ENCODE measurements at regions not wholly inside any gene's neighbourhood (a gene's known extent, or its start where the extent isn't known, plus 50 kb on each side); places are given as distances from the start of the nearest gene placed in this dataset.

- peak; percentile 23 for DNase-seq
Measured at GRCh38 chr7:21251151-21251800, 176.6 kb upstream of the SP4 start.

GRCh38 chr7:21253740-21254687 is 173.9 kb upstream of the SP4 start:
- DNase-seq, result peak; percentile 96

DNA sequence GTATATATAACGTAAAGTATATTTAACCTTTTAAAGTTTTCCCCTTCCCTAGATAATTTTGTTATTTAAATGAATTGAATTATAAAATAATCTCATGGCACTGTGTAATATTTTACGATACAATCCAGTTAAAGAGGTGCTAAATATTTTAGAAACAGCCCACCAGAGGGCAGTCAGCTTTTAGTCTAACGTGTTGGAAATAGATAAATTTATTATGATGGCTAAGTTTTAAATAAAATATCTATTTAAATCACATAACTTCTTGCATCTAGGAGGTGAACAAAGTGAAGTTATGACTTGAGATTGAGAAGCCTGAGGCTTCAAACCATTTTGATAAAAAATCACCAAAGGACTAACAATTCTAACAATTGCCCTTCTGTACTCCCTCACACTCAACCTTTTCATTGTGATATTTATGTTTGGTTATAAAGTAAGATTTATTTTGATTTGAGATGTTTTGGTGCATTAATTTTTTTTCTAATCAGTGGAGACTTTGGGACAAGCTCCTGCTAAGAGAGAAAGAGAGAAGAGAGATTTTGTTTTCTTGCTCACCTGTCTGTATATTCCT is 171.5 kb upstream of the SP4 start:
- peak; percentile 80 for DNase-seq

DNA sequence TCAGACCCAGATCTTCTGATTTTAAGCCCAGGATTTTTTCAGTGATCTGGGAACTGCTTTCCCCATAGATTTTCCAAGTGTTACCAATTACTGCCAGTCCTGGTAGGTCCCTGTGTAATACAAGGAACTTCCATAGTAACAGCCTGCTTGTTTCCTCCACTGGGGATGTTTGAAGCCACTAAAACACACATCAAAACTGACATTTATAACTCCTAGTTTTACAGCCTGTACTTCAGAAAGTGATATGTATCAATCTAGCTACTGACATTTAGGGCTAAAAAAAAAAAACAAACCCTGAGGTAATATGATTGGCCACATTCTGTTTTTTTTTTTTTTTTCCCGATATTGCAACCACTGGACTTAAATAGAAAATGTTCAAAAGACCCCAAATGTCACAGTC is 166.9 kb upstream of the SP4 start:
- no peak for DNase-seq

DNA sequence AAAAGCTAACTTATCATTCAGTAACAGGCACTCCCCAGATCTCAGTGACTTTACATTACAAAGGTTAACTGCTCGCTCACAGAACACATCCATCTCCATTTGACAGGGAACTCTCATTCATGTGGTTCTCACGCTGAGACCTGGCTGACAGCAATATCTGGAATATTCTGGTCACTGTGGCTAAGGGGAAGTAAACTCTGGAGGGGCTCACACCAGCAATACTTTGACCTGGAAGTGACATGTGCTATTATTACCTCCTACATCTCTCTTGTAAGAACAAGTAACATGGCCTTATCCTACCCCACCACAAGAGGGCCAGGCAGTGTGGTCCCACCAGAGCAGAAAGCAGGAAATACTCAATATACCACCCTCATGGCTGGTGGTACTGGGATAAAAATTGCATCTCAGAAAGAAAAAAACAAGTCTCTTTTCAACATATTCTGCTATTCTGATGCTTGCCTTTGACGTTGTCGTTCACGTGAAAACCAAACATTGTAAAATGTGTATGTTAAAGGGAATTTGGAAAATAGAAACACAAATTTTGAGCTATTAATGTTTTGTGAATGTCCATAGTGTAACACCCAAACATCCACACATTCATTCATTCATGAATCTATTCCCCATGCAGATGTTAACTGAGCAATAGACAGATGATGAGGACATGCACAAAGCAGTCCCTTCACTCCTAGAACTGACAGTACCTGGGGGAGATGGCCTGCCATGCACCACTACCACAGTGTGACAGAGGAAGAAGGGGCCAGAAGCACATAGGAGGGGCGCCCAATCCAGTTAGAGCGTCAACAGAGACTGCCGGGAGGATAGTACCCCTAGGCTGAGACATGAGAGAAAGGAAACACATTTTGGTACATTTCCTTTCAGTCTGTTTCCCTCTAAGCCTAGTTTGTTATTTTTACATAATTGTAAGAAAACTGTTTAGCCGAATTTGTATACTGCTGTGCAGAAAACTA is 166.0 kb upstream of the SP4 start:
- peak; percentile 52 for DNase-seq

- DNase-seq, result no peak
Measured at GRCh38 chr7:21269021-21269420, 158.9 kb upstream of the SP4 start.

GRCh38 chr7:21276471-21277035 is 151.3 kb upstream of the SP4 start:
- no peak for DNase-seq

DNA sequence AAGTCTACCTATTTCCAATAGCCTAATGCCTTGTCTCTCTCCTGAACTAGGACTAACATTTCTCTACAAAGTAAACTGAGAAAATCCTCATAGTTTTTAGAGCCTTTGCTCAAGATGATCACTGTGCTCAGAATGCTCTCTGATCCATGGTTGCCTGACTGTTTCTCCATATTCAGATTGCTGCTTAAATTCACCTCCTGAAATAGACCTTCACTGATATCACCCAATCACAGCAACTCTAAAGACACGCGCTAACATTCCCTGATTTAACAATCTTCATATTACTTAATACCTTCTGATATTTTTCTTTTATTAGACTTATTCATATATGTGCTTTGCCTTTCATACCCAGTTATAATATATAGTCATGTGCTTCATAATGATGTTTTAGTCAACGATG is 148.9 kb upstream of the SP4 start:
- DNase-seq, result no peak

- no peak for DNase-seq
Measured at GRCh38 chr7:21281193-21281592, 146.7 kb upstream of the SP4 start.

GRCh38 chr7:21293771-21294170 is 134.1 kb upstream of the SP4 start:
- DNase-seq, result no peak

DNA sequence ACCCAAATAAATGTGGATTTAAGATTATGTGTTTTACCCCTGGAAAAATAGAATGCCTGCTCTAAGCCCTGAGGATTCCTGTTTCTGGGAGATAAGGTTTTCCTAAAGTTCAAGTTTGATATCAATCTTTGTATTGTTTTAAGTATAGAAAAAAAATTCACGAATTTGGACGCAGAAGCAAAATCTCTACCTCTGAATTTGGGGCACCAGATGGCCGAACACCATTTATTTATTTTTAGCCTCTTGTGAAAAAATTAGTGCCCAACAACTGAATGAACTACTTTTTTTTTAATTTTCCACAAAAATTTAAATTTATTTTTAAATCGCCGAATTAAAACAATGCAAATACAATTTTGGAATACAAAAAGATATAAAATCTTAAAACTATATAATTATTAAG is 128.1 kb upstream of the SP4 start:
- no peak for DNase-seq

DNA sequence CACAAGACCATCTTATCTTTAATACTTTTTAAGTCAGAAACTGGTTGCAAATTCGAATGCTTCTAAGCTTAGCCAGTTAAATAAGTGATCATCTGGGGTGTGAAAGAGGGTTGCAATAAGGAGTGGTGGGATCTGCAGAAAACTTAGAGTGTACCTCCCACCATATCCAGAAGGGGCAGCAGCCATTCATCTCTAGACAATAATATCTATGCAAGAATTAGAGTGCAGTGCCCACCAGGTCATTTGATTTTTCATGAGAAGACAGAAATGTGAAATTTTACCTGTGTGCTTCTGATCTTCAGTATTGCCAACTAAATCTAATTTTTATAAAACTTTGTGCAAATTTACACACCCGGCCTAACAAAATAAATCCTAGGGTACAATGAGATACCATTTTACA is 127.2 kb upstream of the SP4 start:
- DNase-seq, result no peak

DNA sequence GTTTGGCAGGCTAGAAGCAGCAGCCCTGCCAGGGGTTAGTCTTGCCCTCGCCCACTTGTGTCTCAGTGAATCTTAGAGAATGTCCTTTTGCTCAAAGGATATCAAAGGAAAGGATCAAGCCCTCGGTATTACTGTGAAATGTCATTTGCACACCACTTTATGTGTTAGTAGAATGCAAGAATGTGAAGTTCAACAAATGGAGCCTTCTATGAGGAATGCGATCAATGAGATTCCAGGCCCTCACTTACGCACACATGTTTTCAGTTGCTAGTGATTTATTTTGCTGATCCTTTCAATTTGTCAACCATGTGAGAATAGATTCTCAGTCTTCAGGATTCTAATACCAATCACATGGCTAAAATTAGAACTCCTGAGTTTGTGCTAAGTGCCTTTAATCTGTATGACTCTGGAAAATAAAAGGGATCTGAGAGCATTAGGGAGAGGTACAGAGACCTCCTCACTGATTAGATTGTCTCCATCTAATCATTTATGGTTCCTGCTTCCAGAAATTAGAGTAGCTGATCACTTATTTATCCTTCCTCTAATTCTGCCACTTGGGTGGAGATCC is 123.0 kb upstream of the SP4 start:
- DNase-seq, result peak; percentile 17

- no peak for DNase-seq
Measured at GRCh38 chr7:21305455-21306235, 122.2 kb upstream of the SP4 start.

GRCh38 chr7:21314954-21315353 is 112.9 kb upstream of the SP4 start:
- DNase-seq, result no peak

- DNase-seq, result peak; percentile 75
Measured at GRCh38 chr7:21317966-21318915, 109.6 kb upstream of the SP4 start.

- peak; percentile 66 for DNase-seq
Measured at GRCh38 chr7:21318916-21319270, 109.0 kb upstream of the SP4 start.

DNA sequence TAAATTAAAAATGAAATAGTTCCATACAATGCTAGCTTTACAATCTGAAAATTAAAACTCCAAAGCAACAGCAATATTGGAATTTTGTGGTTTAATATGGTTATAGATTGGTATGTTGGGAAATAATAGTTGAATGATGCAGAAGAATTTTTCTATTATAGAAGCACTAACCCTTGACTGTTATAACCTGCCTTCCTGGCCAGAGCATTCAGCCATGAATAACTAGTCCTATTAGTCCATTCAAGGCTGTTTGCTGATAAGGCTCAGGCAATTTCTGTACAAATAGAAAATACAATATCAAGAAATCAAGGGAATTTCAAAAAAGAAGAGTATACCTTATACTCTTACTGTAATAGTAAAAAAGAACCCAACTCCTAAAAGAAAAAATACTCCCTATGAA is 101.6 kb upstream of the SP4 start:
- DNase-seq, result no peak

DNA sequence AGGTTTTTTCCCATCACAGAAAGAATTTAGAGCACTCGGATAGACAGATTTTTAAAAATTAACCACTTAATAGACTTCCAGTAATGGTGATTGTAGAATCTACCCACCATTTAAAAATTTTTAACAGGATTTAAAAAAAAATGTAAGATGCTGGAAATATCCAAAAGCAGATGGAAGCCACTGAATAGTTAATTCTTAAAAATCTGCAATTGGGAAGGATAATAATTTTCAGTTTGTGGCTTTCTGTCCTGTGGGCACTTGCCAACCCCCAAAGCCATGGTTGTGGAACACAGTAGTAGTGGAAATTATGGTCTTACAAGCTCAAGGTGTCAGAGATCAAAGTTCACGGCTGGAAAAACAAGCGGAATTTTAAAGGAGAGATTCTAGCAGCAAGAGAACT is 101.0 kb upstream of the SP4 start:
- DNase-seq, result no peak
